Omental fat pad (tissue), 3 donors: ENCODE measurements at regions not wholly inside any gene's neighbourhood (a gene's known extent, or its start where the extent isn't known, plus 50 kb on each side); places are given as distances from the start of the nearest gene placed in this dataset.

ENCODE experiments used
- ATAC-seq: fragments of 150-250 bp; one replicate; pipeline ENCODE4 v1.9.1; 2016; ENCODE audit warnings: mild to moderate bottlenecking, moderate library complexity; ENCODE audit not compliant: low FRiP score
- DNase-seq: peaks from one replicate; pipeline ENCODE4 v3.0.0-alpha.2; 2019; ENCODE audit warnings: low spot score
- TF ChIP-seq, protein P1 (sequence below), 3 donors: fragments of 450-650 bp; IDR thresholded peaks; one replicate each; pipeline ENCODE4 v1.5.1; 2016 to 2017; ENCODE audit warnings: antibody characterized with exemption in 3 of 3, mild to moderate bottlenecking in 3 of 3, moderate library complexity in 2 of 3

DNA sequence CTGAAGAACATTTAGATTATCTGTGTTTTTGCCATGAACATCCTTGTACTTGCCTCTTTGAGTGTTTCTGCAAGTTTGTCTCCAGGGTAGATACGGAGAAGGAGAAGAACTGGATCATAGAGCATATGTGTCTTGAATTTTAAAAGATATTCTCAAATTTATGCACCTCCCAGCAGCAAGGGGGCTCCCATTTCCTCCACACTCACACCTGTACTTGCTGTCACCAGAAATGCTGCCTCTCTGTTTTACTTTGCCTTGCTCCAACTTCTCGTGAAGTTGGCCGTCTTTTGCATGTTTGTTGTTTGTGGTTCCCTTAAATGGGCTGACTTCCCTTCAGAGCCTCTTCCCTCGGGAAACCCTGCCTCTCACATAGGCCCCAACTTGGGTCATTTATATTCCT is 171.0 kb downstream of the TFAP2C start:
- ATAC-seq (no peak), DNase-seq (no peak)
- TF ChIP-seq, protein P1, sequence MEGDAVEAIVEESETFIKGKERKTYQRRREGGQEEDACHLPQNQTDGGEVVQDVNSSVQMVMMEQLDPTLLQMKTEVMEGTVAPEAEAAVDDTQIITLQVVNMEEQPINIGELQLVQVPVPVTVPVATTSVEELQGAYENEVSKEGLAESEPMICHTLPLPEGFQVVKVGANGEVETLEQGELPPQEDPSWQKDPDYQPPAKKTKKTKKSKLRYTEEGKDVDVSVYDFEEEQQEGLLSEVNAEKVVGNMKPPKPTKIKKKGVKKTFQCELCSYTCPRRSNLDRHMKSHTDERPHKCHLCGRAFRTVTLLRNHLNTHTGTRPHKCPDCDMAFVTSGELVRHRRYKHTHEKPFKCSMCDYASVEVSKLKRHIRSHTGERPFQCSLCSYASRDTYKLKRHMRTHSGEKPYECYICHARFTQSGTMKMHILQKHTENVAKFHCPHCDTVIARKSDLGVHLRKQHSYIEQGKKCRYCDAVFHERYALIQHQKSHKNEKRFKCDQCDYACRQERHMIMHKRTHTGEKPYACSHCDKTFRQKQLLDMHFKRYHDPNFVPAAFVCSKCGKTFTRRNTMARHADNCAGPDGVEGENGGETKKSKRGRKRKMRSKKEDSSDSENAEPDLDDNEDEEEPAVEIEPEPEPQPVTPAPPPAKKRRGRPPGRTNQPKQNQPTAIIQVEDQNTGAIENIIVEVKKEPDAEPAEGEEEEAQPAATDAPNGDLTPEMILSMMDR (IDR thresholded peaks at IDR 0.05), result no peak

DNA sequence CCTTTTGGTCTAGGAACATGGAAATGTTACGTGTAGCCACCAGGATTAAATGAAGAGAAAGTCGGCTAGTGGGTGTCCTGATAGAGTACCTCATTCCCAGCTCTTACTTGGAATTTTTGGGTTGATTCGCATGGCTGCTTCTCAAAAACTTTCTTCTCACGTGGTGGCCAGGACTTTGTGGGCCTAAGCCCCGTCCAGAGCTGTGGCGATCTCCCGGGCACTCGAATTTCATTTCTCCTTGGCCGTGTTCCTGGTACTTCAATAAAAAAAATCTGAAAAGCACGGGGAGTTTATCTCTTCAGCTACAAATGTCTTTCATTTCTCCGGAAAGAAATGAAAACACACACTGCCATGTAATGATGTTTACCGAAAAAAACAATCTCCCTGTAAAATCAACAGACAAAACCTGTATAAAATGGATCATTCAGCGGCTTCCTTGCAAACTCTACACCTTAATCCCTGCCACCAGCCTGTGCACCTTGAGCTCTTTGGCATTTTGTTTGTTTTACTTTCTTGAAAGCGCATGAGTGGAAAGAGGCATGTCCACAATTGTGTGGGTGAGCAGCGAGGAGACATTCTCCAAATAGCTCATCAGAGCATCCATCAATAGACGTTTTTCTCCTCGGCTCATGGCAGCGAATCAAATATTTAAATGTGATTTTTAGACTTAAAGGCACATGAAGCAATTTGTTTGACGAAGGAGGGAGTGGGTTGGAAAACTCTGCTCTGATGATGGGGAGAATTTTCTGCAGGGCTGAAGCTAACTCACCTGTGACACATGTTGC is 173.1 kb downstream of the TFAP2C start:
- no peak for DNase-seq
- TF ChIP-seq, protein P1 (IDR thresholded peaks at IDR 0.05), result no peak
- ATAC-seq, result peak; percentile 55

DNA sequence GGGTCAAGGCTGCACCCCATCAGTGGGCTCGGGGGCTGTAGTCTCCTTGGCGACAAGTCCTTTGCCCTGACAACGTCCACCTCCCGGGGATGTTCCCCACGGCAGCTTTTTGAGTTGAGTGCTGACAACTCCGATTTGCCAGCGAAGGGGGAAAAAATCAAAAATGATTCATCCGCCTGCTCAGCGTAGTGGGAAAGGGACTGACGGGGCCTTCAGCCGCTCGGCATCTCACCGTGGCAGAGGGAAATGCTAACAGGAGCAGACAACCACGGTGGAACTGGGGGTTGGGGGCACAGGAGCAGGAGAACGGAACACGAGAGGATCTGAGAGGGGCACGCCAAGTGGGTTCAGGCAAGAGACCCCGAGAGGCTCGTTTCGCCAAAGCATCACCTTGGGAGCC is 173.7 kb downstream of the TFAP2C start:
- TF ChIP-seq, protein P1 (IDR thresholded peaks at IDR 0.05), result no peak
- ATAC-seq, result peak; percentile 27
- DNase-seq, result no peak

DNA sequence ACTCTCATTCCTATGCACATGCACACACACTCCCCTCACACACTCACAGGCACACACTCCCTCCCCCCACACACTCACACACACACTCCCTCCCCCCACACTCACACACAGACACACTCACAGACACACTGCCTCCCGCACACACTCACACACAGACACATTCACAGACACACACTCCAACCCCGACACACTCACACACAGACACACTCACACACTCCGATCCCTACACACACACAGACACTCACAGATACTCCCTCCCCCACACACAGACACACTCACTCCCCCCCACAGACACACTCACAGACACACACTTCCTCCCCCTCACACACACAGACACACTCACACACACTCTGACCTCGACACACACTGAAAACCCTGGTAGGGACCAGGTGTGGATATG is 176.2 kb downstream of the TFAP2C start:
- ATAC-seq (no peak), DNase-seq (no peak)
- TF ChIP-seq, protein P1 (IDR thresholded peaks at IDR 0.05), result no peak

DNA sequence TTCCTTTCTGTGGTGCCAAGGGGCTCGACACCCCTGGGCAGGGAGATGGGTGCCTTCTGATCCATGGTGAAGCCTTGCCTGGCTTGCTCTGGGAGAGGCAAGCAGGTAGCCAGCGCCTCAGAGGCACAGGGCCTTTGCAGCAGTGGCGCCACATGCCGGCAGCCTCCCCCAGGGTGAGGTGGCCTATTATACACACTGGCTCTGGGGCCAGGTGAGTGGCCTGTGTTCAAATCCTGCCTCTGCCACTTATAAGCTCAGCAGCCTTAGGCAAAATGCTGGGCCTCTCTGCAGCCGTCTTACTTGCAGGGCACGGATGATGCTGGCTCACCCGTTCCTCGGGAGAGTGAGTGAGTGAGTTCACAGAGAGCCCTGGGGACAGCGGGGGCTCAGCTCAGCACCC is 176.9 kb downstream of the TFAP2C start:
- no peak for ATAC-seq
- no peak for DNase-seq
- TF ChIP-seq, protein P1 (IDR thresholded peaks at IDR 0.05), result no peak

DNA sequence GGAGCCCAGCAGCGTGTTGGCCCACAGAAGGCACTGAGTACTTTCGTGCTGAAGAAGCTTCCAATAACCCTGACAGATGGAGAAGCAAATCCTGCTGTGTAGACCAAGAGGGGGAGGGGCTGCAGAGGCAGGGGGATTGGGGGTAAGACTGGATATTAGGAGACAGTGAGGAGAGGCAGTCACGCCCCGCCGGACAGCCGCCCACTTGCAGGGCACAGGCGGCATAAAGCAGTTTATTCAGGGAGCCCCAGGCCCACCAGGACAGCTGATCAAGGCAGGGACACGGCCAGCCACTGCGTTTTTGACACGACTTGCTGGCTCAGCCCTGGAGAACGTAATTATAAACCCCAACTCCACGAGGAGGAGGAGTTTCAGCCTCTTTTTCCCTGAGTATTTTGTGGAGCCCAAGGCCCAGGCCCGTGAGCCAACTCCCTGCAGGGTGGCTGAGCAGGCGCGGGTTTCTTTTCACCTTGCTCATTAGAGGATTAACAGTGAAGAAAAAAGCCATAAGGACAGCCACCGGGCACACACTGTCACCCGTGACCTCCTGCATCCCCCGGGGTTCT is 177.9 kb downstream of the TFAP2C start:
- DNase-seq (no peak), ATAC-seq (no peak)
- TF ChIP-seq, protein P1 (IDR thresholded peaks at IDR 0.05), result no peak
